ENCODE measurements at regions not wholly inside any gene's neighbourhood (a gene's known extent, or its start where the extent isn't known, plus 50 kb on each side); places are given as distances from the start of the nearest gene placed in this dataset.

GRCh38 chr9:129451089-129451656 lies 169.7 kb downstream of the C9orf50 start:
- no peaks in the 10 kb centered on the region for H3K36me3 ChIP-seq (ENCODE audit: control insufficient read depth, low read length)
- peaks cover 22% of the 10 kb centered on the region for H3K4me1 ChIP-seq (ENCODE audit: control insufficient read depth, low read length)
- H3K27me3 ChIP-seq (ENCODE audit: control insufficient read depth, low read length): no peaks in the 10 kb centered on the region
- no peak overlapping the region for H3K27ac ChIP-seq (ENCODE audit: low read depth, low read length)
- no peaks in the 10 kb centered on the region for H3F3A ChIP-seq (ENCODE audit: control insufficient read depth, insufficient read depth)
- H4K20me1 ChIP-seq (ENCODE audit: control insufficient read depth, insufficient read depth, low read depth, low read length): no peaks in the 10 kb centered on the region
- no peaks in the 10 kb centered on the region for H3K9me3 ChIP-seq (ENCODE audit: control insufficient read depth, insufficient read depth, low read length)
- no peak overlapping the region for H3K4me2 ChIP-seq (ENCODE audit: low read length)
- TF ChIP-seq CTCF (IDR thresholded peaks at IDR 0.05; ENCODE audit: low read depth, low read length, poor library complexity, severe bottlenecking) (no peak), EZH2phosphoT487 (IDR thresholded peaks at IDR 0.05; ENCODE audit: borderline replicate concordance, low read length) (no peak)
- H3K9me2 ChIP-seq (replicated peaks; ENCODE audit: control insufficient read depth, low read length): no peaks in the 10 kb centered on the region
- no peak overlapping the region for H3K4me3 ChIP-seq (ENCODE audit: low read length)
- no peaks in the 10 kb centered on the region for H3K79me2 ChIP-seq (ENCODE audit: control insufficient read depth, low read length)

GRCh38 chr9:129449066-129449465 lies 171.8 kb downstream of the C9orf50 start:
- no peak overlapping the region for H3K27ac ChIP-seq (ENCODE audit: low read depth, low read length)
- peaks cover 22% of the 10 kb centered on the region for H3K4me1 ChIP-seq (ENCODE audit: control insufficient read depth, low read length)
- no peaks in the 10 kb centered on the region for H3K27me3 ChIP-seq (ENCODE audit: control insufficient read depth, low read length)
- no peak overlapping the region for H3K4me3 ChIP-seq (ENCODE audit: low read length)
- no peak overlapping the region for H3K4me2 ChIP-seq (ENCODE audit: low read length)
- no peaks in the 10 kb centered on the region for H3F3A ChIP-seq (ENCODE audit: control insufficient read depth, insufficient read depth)
- no peak for TF ChIP-seq CTCF (IDR thresholded peaks at IDR 0.05; ENCODE audit: low read depth, low read length, poor library complexity, severe bottlenecking)
- no peak for TF ChIP-seq EZH2phosphoT487 (IDR thresholded peaks at IDR 0.05; ENCODE audit: borderline replicate concordance, low read length)
- no peaks in the 10 kb centered on the region for H3K9me3 ChIP-seq (ENCODE audit: control insufficient read depth, insufficient read depth, low read length)
- no peaks in the 10 kb centered on the region for H4K20me1 ChIP-seq (ENCODE audit: control insufficient read depth, insufficient read depth, low read depth, low read length)
- H3K79me2 ChIP-seq (ENCODE audit: control insufficient read depth, low read length): no peaks in the 10 kb centered on the region
- no peaks in the 10 kb centered on the region for H3K36me3 ChIP-seq (ENCODE audit: control insufficient read depth, low read length)
- no peaks in the 10 kb centered on the region for H3K9me2 ChIP-seq (replicated peaks; ENCODE audit: control insufficient read depth, low read length)

- TF ChIP-seq CTCF (IDR thresholded peaks at IDR 0.05; ENCODE audit: low read depth, low read length, poor library complexity, severe bottlenecking) (no peak), EZH2phosphoT487 (IDR thresholded peaks at IDR 0.05; ENCODE audit: borderline replicate concordance, low read length) (no peak)
- Histone ChIP-seq H3K36me3 (ENCODE audit: control insufficient read depth, low read length) (no peaks in the 10 kb centered on the region), H3K79me2 (ENCODE audit: control insufficient read depth, low read length) (no peaks in the 10 kb centered on the region), H3K4me1 (ENCODE audit: control insufficient read depth, low read length) (peaks cover 22% of the 10 kb centered on the region), H3F3A (ENCODE audit: control insufficient read depth, insufficient read depth) (no peaks in the 10 kb centered on the region), H3K9me3 (ENCODE audit: control insufficient read depth, insufficient read depth, low read length) (no peaks in the 10 kb centered on the region), H4K20me1 (ENCODE audit: control insufficient read depth, insufficient read depth, low read depth, low read length) (no peaks in the 10 kb centered on the region), H3K9me2 (replicated peaks; ENCODE audit: control insufficient read depth, low read length) (no peaks in the 10 kb centered on the region), H3K27ac (ENCODE audit: low read depth, low read length) (no peak overlapping the region), H3K4me3 (ENCODE audit: low read length) (no peak overlapping the region), H3K27me3 (ENCODE audit: control insufficient read depth, low read length) (no peaks in the 10 kb centered on the region; the same call in 1 of the 2 replicates), H3K4me2 (ENCODE audit: low read length) (no peak overlapping the region; the same call in 1 of the 2 replicates)
Observed at GRCh38 chr9:129446828-129447550, 173.9 kb downstream of the C9orf50 start.

All from DOHH2 (cell line).